Hindlimb muscle (tissue), 1 donor: ENCODE measurements at regions not wholly inside any gene's neighbourhood (a gene's known extent, or its start where the extent isn't known, plus 50 kb on each side); places are given as distances from the start of the nearest gene placed in this dataset.
A peak's percentile ranks its signal among the peaks of the same experiment; 100 is the strongest.
"Not testable (repeated sequence)": the region's sequence is repeated elsewhere in the genome, so short reads cannot be mapped to it uniquely, and the experiment has no call there.

Experiments used
- DNase-seq: peaks from one replicate; pipeline ENCODE4 v3.0.0-alpha.2; 2013

GRCh38 chr2:107729440-107729839 is 97.3 kb upstream of the RGPD4 start:
- no peak for DNase-seq

GRCh38 chr2:107730898-107731297 is 95.8 kb upstream of the RGPD4 start:
- no peak for DNase-seq

- no peak for DNase-seq
Observed at GRCh38 chr2:107731435-107731834, 95.3 kb upstream of the RGPD4 start.

- no peak for DNase-seq
Observed at GRCh38 chr2:107735201-107735600, 91.5 kb upstream of the RGPD4 start.

- DNase-seq = no peak
Observed at GRCh38 chr2:107737756-107738155, 88.9 kb upstream of the RGPD4 start.

- no peak for DNase-seq
Observed at GRCh38 chr2:107738266-107738665, 88.4 kb upstream of the RGPD4 start.

GRCh38 chr2:107740300-107740699 is 86.4 kb upstream of the RGPD4 start:
- no peak for DNase-seq

GRCh38 chr2:107742460-107743027 is 84.1 kb upstream of the RGPD4 start:
- DNase-seq = no peak

- no peak for DNase-seq
Observed at GRCh38 chr2:107743274-107743673, 83.4 kb upstream of the RGPD4 start.

GRCh38 chr2:107745100-107745499 is 81.6 kb upstream of the RGPD4 start:
- no peak for DNase-seq

- DNase-seq = not testable (repeated sequence)
Observed at GRCh38 chr2:107746552-107747198, 80.0 kb upstream of the RGPD4 start.

GRCh38 chr2:107747199-107747963 is 79.3 kb upstream of the RGPD4 start:
- not testable (repeated sequence) for DNase-seq

- no peak for DNase-seq
Observed at GRCh38 chr2:107747964-107748583, 78.6 kb upstream of the RGPD4 start.

GRCh38 chr2:107751936-107752335 is 74.8 kb upstream of the RGPD4 start:
- DNase-seq = no peak

GRCh38 chr2:107753806-107754205 is 72.9 kb upstream of the RGPD4 start:
- DNase-seq = not testable (repeated sequence)

GRCh38 chr2:107757223-107757622 is 69.5 kb upstream of the RGPD4 start:
- DNase-seq = no peak

- DNase-seq = no peak
Observed at GRCh38 chr2:107760620-107761364, 65.9 kb upstream of the RGPD4 start.

- no peak for DNase-seq
Observed at GRCh38 chr2:107772353-107772752, 54.3 kb upstream of the RGPD4 start.

- DNase-seq = peak; percentile 2
Observed at GRCh38 chr2:107775211-107775610, 51.5 kb upstream of the RGPD4 start.

GRCh38 chr2:107775791-107776190 is 50.9 kb upstream of the RGPD4 start:
- no peak for DNase-seq

GRCh38 chr2:107776362-107776761 is 50.3 kb upstream of the RGPD4 start:
- DNase-seq = no peak
